ENCODE measurements at regions not wholly inside any gene's neighbourhood (a gene's known extent, or its start where the extent isn't known, plus 50 kb on each side); places are given as distances from the start of the nearest gene placed in this dataset.

DNA sequence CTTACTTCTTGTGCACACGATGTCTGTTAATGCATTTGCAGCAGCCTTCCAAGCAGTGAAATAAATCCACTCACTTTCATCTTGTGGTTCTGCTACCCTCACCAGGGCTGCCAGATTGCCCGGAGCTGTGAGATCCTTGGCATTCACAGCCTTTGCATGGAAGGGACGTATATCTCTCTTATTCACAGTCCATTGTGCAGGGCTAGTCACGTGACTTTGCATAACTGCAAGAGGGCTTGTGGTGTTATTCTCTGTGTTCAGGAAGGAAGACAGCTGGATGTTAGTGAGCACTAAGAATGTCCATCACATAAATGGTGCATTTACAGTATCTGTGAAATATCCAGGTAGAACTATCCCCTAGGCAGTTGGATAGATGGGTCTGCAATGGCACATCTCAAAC, 96.5 kb upstream of the BEND4 start:
- H3K27me3 ChIP-seq (ENCODE audit: insufficient read depth, low read length), result no peaks in the 10 kb centered on the region
- no peak overlapping the region for H3K18ac ChIP-seq (ENCODE audit: insufficient read length, low read depth, low read length)
- H3K23me2 ChIP-seq (ENCODE audit: insufficient read length, low read depth, low read length, poor library complexity, severe bottlenecking), result no peaks in the 10 kb centered on the region
- no peak overlapping the region for H4K8ac ChIP-seq (replicated peaks; ENCODE audit: insufficient read length, low read depth, low read length)
- no peak overlapping the region for H2BK120ac ChIP-seq (ENCODE audit: low read depth, low read length, poor library complexity, severe bottlenecking)
- Mint-ChIP-seq H3K27me3 (ENCODE audit: low read depth) (no peaks in the 10 kb centered on the region), H3K9me3 (no peaks in the 10 kb centered on the region), H3K36me3 (ENCODE audit: insufficient read depth in 1 of 3, low read depth in 3 of 3) (no peaks in the 10 kb centered on the region), H3K27ac (no peak overlapping the region), H3K4me3 (no peak overlapping the region), H3K4me1 (no peaks in the 10 kb centered on the region)
- no peak overlapping the region for H3K23ac ChIP-seq (ENCODE audit: insufficient read length, low read depth, low read length)
- WGBS (ENCODE audit: extremely low coverage, insufficient read length, low lambda C conversion rate), result no CpG with 5 or more reads among the region's 4 CpGs
- no peak overlapping the region for H2BK20ac ChIP-seq (ENCODE audit: low read depth, low read length, poor library complexity, severe bottlenecking)
- no peak overlapping the region for H2AFZ ChIP-seq (ENCODE audit: low read length)
- no peak overlapping the region for H3K4ac ChIP-seq (ENCODE audit: low read depth, low read length)
- no peak overlapping the region for H3K9ac ChIP-seq (ENCODE audit: extremely low read depth, insufficient read length, low read length)
- H3K79me2 ChIP-seq (ENCODE audit: insufficient read depth, low read length), result no peaks in the 10 kb centered on the region
- no peak overlapping the region for H4K5ac ChIP-seq (ENCODE audit: insufficient read length, low read depth, low read length)
- no peak for DNase-seq
- H3K4me2 ChIP-seq (ENCODE audit: insufficient read depth, insufficient read length, low read length), result no peak overlapping the region
- H3K56ac ChIP-seq (ENCODE audit: insufficient read length, low read depth, low read length), result no peak overlapping the region
- H4K91ac ChIP-seq (ENCODE audit: insufficient read length, low read depth, low read length), result no peak overlapping the region
- H2AK5ac ChIP-seq (ENCODE audit: insufficient read length, low read length), result no peak overlapping the region
- H3K79me1 ChIP-seq (ENCODE audit: insufficient read depth, low read depth, low read length, poor library complexity, severe bottlenecking), result no peaks in the 10 kb centered on the region
- H3K9me3 ChIP-seq (ENCODE audit: control insufficient read depth, low read depth, low read length), result no peaks in the 10 kb centered on the region
- TF ChIP-seq, protein P1, sequence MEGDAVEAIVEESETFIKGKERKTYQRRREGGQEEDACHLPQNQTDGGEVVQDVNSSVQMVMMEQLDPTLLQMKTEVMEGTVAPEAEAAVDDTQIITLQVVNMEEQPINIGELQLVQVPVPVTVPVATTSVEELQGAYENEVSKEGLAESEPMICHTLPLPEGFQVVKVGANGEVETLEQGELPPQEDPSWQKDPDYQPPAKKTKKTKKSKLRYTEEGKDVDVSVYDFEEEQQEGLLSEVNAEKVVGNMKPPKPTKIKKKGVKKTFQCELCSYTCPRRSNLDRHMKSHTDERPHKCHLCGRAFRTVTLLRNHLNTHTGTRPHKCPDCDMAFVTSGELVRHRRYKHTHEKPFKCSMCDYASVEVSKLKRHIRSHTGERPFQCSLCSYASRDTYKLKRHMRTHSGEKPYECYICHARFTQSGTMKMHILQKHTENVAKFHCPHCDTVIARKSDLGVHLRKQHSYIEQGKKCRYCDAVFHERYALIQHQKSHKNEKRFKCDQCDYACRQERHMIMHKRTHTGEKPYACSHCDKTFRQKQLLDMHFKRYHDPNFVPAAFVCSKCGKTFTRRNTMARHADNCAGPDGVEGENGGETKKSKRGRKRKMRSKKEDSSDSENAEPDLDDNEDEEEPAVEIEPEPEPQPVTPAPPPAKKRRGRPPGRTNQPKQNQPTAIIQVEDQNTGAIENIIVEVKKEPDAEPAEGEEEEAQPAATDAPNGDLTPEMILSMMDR (conservative IDR thresholded peaks at IDR 0.05), result no peak
- H4K20me1 ChIP-seq (ENCODE audit: control insufficient read depth, insufficient read depth, insufficient read length), result no peaks in the 10 kb centered on the region
- no peak overlapping the region for H2BK12ac ChIP-seq (ENCODE audit: insufficient read length, low read depth, low read length)
- H2BK5ac ChIP-seq (ENCODE audit: insufficient read length, low read length), result no peak overlapping the region
- H2BK15ac ChIP-seq (ENCODE audit: low read depth, low read length), result no peak overlapping the region
- no peak overlapping the region for H3K14ac ChIP-seq (ENCODE audit: insufficient read depth, low read length)
- H3K27ac ChIP-seq (ENCODE audit: insufficient read length, low read depth, low read length), result no peak overlapping the region
- H3T11ph ChIP-seq (ENCODE audit: low read length), result no peak overlapping the region
- no peaks in the 10 kb centered on the region for H3K4me1 ChIP-seq (ENCODE audit: insufficient read depth, low read length)

Measured in H9 (cell line).